GM12878 (cell line): ENCODE measurements at regions not wholly inside any gene's neighbourhood (a gene's known extent, or its start where the extent isn't known, plus 50 kb on each side); places are given as distances from the start of the nearest gene placed in this dataset.

ENCODE experiments used
- CBFB ChIP-seq: IDR thresholded peaks from 2 replicates; pipeline ENCODE4 v1.6.1; 2016; ENCODE audit warnings: antibody characterized with exemption, low read depth
- CEBPB ChIP-seq, 2 experiments: fragments of 150-350 bp in 1 of 2; IDR thresholded peaks; 2 replicates each; pipeline ENCODE4 v1.6.1; 2012 to 2014; ENCODE audit warnings: low read depth in 2 of 2, low read length in 2 of 2, borderline replicate concordance in 1 of 2, inconsistent platforms in 1 of 2
- FOS ChIP-seq: IDR thresholded peaks from 3 replicates; pipeline ENCODE4 v1.6.1; 2011; ENCODE audit warnings: borderline replicate concordance; ENCODE audit not compliant: insufficient read length; ENCODE audit errors: extremely low read depth
- MTA3 ChIP-seq: IDR thresholded peaks from 2 replicates; pipeline ENCODE4 v1.6.1; 2012; ENCODE audit warnings: low read length, inconsistent platforms, borderline replicate concordance
- RAD21 ChIP-seq: IDR thresholded peaks from 2 replicates; pipeline ENCODE4 v1.6.1; 2011; ENCODE audit warnings: mild to moderate bottlenecking, low read depth, low read length, moderate library complexity; ENCODE audit not compliant: insufficient read depth
- RFX5 ChIP-seq: IDR thresholded peaks from 2 replicates; pipeline ENCODE4 v1.6.1; 2011; ENCODE audit warnings: low read depth, low read length, improper control_type of control experiment
- SREBF1 ChIP-seq: IDR thresholded peaks from 2 replicates; pipeline ENCODE4 v1.6.1; 2012; ENCODE audit warnings: mild to moderate bottlenecking, low read length
- ZSCAN29 ChIP-seq: fragments of 450-650 bp; IDR thresholded peaks from 2 replicates; pipeline ENCODE4 v1.6.1; 2017; ENCODE audit warnings: mild to moderate bottlenecking, moderate library complexity
- TF ChIP-seq, protein P1 (sequence below), 3 experiments: IDR thresholded peaks in 2 of 3; conservative IDR thresholded peaks in 1 of 3; 2 replicates each; pipeline ENCODE4 v1.5.1; 2011; ENCODE audit warnings: low read depth in 3 of 3, low read length in 3 of 3, mild to moderate bottlenecking in 3 of 3, control low read depth in 2 of 3, moderate library complexity in 2 of 3, inconsistent platforms in 1 of 3, mixed read lengths in 1 of 3; ENCODE audit not compliant: control insufficient read depth in 2 of 3, insufficient read depth in 1 of 3; ENCODE audit errors: extremely low read depth in 1 of 3

- TF ChIP-seq CBFB (no peak), RFX5 (no peak), SREBF1 (no peak), FOS (no peak), CEBPB (IDR thresholded peaks at IDR 0.05; ENCODE audit: borderline replicate concordance in 1 of 2, low read depth in 2 of 2, low read length in 2 of 2) (no peak), MTA3 (no peak), ZSCAN29 (no peak), RAD21 (no peak)
- TF ChIP-seq, protein P1, sequence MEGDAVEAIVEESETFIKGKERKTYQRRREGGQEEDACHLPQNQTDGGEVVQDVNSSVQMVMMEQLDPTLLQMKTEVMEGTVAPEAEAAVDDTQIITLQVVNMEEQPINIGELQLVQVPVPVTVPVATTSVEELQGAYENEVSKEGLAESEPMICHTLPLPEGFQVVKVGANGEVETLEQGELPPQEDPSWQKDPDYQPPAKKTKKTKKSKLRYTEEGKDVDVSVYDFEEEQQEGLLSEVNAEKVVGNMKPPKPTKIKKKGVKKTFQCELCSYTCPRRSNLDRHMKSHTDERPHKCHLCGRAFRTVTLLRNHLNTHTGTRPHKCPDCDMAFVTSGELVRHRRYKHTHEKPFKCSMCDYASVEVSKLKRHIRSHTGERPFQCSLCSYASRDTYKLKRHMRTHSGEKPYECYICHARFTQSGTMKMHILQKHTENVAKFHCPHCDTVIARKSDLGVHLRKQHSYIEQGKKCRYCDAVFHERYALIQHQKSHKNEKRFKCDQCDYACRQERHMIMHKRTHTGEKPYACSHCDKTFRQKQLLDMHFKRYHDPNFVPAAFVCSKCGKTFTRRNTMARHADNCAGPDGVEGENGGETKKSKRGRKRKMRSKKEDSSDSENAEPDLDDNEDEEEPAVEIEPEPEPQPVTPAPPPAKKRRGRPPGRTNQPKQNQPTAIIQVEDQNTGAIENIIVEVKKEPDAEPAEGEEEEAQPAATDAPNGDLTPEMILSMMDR (IDR thresholded peaks at IDR 0.05 in 2 of 3, conservative IDR thresholded peaks at IDR 0.05 in 1 of 3; ENCODE audit: control insufficient read depth in 2 of 3, extremely low read depth in 1 of 3, insufficient read depth in 1 of 3, low read depth in 3 of 3, low read length in 3 of 3) = no peak
Measured at GRCh38 chr4:175435381-175435783, 376.7 kb downstream of the GPM6A start.
